Breast epithelium (tissue), 3 donors: ENCODE measurements at regions not wholly inside any gene's neighbourhood (a gene's known extent, or its start where the extent isn't known, plus 50 kb on each side); places are given as distances from the start of the nearest gene placed in this dataset.
"Not testable (repeated sequence)": the region's sequence is repeated elsewhere in the genome, so short reads cannot be mapped to it uniquely, and the experiment has no call there.

Experiments
- POLR2A ChIP-seq: fragments of 450-650 bp; IDR thresholded peaks from one replicate; pipeline ENCODE4 v1.6.1; 2016; ENCODE audit warnings: antibody characterized with exemption, mild to moderate bottlenecking, moderate library complexity
- POLR2AphosphoS5 ChIP-seq, 3 donors: sonication (generic); formaldehyde crosslinking; IDR thresholded peaks; one replicate each; pipeline ENCODE4 v1.6.1; 2017; ENCODE audit warnings: antibody characterized with exemption in 3 of 3

DNA sequence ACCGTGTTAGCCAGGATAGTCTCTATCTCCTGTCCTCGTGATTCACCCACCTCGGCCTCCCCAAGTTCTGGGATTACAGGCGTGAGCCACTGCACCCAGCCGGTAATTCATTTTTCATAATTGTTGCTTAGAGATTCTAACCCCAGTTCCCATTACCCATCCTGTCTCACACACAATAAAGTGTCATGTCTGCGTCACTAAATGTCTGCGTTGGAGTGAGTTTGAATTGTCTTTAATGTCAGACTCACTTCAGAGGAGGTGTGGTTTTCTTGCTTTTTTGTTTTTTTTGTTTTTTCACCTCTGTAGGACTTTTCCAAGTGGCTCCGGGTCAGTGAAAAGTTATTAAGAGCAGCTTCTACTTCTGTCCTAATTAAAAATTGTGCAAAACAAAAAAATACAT lies 304.5 kb downstream of the CNTNAP3B start:
- TF ChIP-seq POLR2A; POLR2AphosphoS5 (IDR thresholded peaks at IDR 0.05): not testable (repeated sequence)
